Suprapubic skin (tissue), 4 donors: ENCODE measurements at regions not wholly inside any gene's neighbourhood (a gene's known extent, or its start where the extent isn't known, plus 50 kb on each side); places are given as distances from the start of the nearest gene placed in this dataset.
A peak's percentile ranks its signal among the peaks of the same experiment; 100 is the strongest.

Experiments used
- DNase-seq, 2 donors: peaks; one replicate each; pipeline ENCODE4 v3.0.0-alpha.2; 2019; ENCODE audit warnings: low spot score in 2 of 2
- H3K27ac ChIP-seq: fragments of 200-600 bp; sonication (generic); one replicate; pipeline ENCODE4 v1.5.1; 2019
- H3K27me3 ChIP-seq: fragments of 200-600 bp; sonication (generic); one replicate; pipeline ENCODE4 v1.5.1; 2019
- H3K36me3 ChIP-seq: fragments of 200-600 bp; sonication (generic); one replicate; pipeline ENCODE4 v1.5.1; 2019
- H3K4me1 ChIP-seq: fragments of 200-600 bp; sonication (generic); one replicate; pipeline ENCODE4 v1.5.1; 2019
- H3K4me3 ChIP-seq: fragments of 200-600 bp; sonication (generic); one replicate; pipeline ENCODE4 v1.5.1; 2019; ENCODE audit warnings: mild to moderate bottlenecking
- H3K9me3 ChIP-seq: fragments of 200-600 bp; sonication (generic); one replicate; pipeline ENCODE4 v1.5.1; 2019
- EP300 ChIP-seq: sonication (generic); formaldehyde crosslinking; IDR thresholded peaks from one replicate; pipeline ENCODE4 v1.6.1; 2017; ENCODE audit warnings: antibody characterized with exemption
- POLR2A ChIP-seq, 2 donors: fragments of 450-650 bp; IDR thresholded peaks; one replicate each; pipeline ENCODE4 v1.6.1; 2017; ENCODE audit warnings: antibody characterized with exemption in 2 of 2, mild to moderate bottlenecking in 2 of 2, moderate library complexity in 2 of 2
- POLR2AphosphoS5 ChIP-seq, 3 donors: sonication (generic); formaldehyde crosslinking; IDR thresholded peaks; one replicate each; pipeline ENCODE4 v1.6.1; 2017; ENCODE audit warnings: antibody characterized with exemption in 3 of 3
- WGBS: methylation state at CpG from one replicate; pipeline ENCODE4 v1.1.5; 2018; 5-methylcytosine and 5-hydroxymethylcytosine counted together
- TF ChIP-seq, protein P1 (sequence below), 2 donors: fragments of 200-600 bp in 1 of 2; fragments of 450-650 bp in 1 of 2; sonication (generic) in 1 of 2; IDR thresholded peaks; one replicate each; pipeline ENCODE4 v1.5.1; 2016 to 2019; ENCODE audit warnings: antibody characterized with exemption in 2 of 2, mild to moderate bottlenecking in 1 of 2, moderate library complexity in 1 of 2

DNA sequence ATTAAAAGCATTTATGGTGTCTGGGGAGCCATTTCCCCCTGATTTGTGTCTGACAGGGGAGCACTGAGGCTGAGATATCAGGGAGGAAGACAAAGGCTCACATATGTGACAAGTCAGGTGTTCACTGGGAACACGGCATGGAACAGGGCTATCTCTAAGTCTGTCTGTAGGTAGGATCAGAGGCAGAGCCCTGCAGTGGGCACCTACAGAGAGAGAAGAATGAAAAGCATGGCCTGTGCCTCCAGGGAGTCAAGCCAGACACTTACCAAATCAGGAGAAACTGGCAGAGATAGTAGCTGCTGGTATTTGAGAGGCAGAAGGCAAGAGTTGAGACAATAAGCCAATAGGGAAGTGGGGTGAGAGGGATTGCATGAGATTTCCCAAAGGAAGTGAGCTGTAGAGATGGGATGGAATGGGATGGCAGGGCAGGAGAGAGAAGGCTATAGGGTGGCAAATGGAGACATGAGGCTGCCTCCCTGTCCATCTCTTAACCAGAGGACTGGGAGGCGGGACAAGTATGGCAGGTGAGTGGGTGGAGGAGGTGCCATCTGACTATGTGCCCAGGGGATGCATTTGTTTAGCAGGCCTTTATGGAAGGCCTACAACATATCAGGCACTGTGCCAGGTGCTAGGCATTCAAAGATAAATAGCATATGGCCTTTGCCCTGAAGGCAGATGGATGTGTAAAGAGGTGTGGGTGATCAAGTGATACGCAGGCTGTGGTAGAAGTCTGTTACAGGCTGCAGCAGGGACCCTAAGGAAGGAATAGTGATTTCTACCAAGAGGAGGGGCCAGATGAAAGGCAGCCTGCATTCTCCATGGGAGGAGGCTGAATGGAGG, 136.2 kb upstream of the IPO9 start:
- H3K27me3 ChIP-seq, result no peaks in the 10 kb centered on the region
- WGBS, result 94% methylated on average over 3 of the region's 3 CpGs

DNA sequence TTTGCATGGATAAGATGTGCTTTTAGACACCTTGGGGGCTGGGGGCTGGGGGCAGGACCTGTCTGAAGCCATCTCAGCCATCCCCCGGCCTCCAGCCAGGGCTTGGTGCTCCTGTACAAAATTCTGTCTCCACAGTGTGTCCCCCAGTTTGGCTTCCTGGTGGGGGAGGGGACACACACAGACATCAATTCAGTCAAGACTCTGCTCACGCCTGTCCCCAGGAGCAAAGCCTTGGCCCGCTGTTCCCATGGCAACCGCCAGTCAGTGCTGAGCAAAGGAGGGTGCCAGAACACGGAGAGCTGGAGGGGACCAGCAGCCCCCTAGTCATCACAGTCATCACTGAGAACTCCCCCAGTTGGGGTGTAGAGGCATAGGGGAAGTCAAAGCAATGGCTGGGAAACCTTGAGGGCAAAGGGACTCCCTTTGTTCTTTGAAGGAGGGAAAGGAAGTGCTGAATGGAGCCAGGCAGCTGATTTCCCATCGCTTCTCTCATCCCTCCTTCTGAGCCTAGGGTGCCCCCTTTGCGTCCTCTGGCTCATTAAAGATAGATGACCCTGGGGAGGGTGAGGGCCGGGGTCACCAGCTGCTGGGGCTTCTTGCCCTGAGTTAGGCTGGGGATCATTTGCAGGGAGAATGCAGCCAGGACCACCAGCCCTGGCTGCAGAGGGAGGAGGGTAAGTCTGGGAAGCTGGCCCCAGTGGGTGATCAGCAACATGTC, 134.9 kb upstream of the IPO9 start:
- no peak for DNase-seq
- WGBS, result 94% methylated on average over 7 of the region's 8 CpGs
- Histone ChIP-seq H3K4me1 (peaks cover 20% of the 10 kb centered on the region), H3K4me3 (no peak overlapping the region), H3K36me3 (no peaks in the 10 kb centered on the region), H3K27me3 (no peaks in the 10 kb centered on the region), H3K9me3 (no peaks in the 10 kb centered on the region), H3K27ac (no peak overlapping the region)
- TF ChIP-seq EP300 (no peak), POLR2AphosphoS5 (IDR thresholded peaks at IDR 0.05) (no peak)
- TF ChIP-seq, protein P1, sequence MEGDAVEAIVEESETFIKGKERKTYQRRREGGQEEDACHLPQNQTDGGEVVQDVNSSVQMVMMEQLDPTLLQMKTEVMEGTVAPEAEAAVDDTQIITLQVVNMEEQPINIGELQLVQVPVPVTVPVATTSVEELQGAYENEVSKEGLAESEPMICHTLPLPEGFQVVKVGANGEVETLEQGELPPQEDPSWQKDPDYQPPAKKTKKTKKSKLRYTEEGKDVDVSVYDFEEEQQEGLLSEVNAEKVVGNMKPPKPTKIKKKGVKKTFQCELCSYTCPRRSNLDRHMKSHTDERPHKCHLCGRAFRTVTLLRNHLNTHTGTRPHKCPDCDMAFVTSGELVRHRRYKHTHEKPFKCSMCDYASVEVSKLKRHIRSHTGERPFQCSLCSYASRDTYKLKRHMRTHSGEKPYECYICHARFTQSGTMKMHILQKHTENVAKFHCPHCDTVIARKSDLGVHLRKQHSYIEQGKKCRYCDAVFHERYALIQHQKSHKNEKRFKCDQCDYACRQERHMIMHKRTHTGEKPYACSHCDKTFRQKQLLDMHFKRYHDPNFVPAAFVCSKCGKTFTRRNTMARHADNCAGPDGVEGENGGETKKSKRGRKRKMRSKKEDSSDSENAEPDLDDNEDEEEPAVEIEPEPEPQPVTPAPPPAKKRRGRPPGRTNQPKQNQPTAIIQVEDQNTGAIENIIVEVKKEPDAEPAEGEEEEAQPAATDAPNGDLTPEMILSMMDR (IDR thresholded peaks at IDR 0.05), result no peak

More for the DNA sequence above, 136.2 kb upstream of the IPO9 start:
- Histone ChIP-seq H3K9me3 (no peaks in the 10 kb centered on the region), H3K4me3 (no peak overlapping the region), H3K4me1 (peaks cover 20% of the 10 kb centered on the region), H3K36me3 (no peaks in the 10 kb centered on the region), H3K27ac (no peak overlapping the region)
- TF ChIP-seq POLR2AphosphoS5 (IDR thresholded peaks at IDR 0.05) (no peak), POLR2A (IDR thresholded peaks at IDR 0.05) (no peak), EP300 (no peak)
- TF ChIP-seq, protein P1 (IDR thresholded peaks at IDR 0.05), result no peak
- no peak for DNase-seq

DNA sequence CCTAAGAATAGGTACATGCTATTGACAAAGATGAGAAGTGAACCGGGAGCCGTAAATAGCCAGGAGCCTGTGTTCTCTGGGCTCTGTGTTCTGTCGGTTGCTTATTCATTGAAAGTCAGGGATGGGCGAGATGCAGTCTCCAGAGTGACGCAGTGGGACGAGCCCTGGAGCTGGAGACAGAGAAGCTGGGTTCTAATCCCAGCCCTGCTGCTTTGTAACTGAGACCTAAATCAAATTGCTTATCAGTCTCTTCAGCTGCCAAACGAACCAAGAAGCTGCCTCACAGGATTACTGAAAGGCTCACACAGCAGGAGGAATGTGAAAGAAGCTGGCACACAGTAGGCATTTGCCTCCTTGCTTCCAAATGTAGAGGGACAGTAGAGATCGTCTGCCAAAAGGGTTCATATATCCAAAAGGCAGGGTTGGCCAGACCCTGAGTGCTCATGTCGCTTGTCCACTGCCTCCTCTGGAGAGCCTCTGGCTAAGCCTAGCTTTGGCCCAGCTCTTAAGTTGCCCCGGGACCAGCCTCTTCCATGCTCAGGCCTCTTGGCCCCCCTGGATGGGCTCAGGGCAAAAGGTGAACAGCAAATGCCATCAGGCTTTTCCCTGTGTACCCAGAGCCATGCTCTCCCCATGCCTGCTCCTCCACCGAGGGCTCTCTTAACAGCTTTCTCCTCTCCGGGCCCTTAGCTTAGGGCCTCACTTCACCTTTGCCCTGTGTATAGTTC, 134.2 kb upstream of the IPO9 start:
- H3K9me3 ChIP-seq, result no peaks in the 10 kb centered on the region
- H3K27ac ChIP-seq, result no peak overlapping the region
- WGBS, result 91% methylated on average over 12 of the region's 12 CpGs
- TF ChIP-seq, protein P1 (IDR thresholded peaks at IDR 0.05), result no peak
- TF ChIP-seq EP300 (no peak), POLR2AphosphoS5 (IDR thresholded peaks at IDR 0.05) (no peak), POLR2A (IDR thresholded peaks at IDR 0.05) (no peak)
- no peak for DNase-seq
- H3K27me3 ChIP-seq, result no peaks in the 10 kb centered on the region
- H3K36me3 ChIP-seq, result no peaks in the 10 kb centered on the region
- H3K4me1 ChIP-seq, result peaks cover 20% of the 10 kb centered on the region
- no peak overlapping the region for H3K4me3 ChIP-seq

DNA sequence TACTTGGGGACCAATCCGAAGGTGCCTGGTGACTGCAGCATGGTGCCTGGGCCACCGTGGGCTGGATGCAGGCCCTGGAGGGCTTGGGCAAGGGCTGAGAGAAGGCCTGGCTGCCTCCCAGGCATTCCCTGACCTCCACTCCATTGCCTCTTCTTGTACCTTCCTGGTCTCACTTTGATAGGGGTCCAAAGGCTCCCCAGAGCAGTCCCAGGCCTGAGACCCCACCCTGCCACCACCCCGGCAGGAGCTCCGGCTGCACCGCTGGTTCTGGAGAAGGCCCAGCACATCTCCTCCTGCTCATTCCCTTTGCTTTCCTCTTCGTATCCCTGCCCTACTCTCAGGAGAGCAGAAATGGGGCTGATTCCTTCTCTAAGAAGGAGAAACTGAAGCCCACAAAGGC, 133.3 kb upstream of the IPO9 start:
- Histone ChIP-seq H3K9me3 (no peaks in the 10 kb centered on the region), H3K36me3 (no peaks in the 10 kb centered on the region), H3K27ac (peak overlapping the region; percentile 7), H3K4me3 (no peak overlapping the region), H3K4me1 (peaks cover 20% of the 10 kb centered on the region), H3K27me3 (no peaks in the 10 kb centered on the region)
- TF ChIP-seq POLR2A (IDR thresholded peaks at IDR 0.05) (no peak), POLR2AphosphoS5 (IDR thresholded peaks at IDR 0.05) (no peak), EP300 (no peak)
- TF ChIP-seq, protein P1 (IDR thresholded peaks at IDR 0.05), result no peak
- DNase-seq, result no peak
- WGBS, result 43% methylated on average over 6 of the region's 6 CpGs
